ENCODE measurements at regions not wholly inside any gene's neighbourhood (a gene's known extent, or its start where the extent isn't known, plus 50 kb on each side); places are given as distances from the start of the nearest gene placed in this dataset.
"Not testable (repeated sequence)": the region's sequence is repeated elsewhere in the genome, so short reads cannot be mapped to it uniquely, and the experiment has no call there.

- DNase-seq (ENCODE audit: low spot score), result no peak
- in situ Hi-C loops (cut with HindIII; ENCODE audit: low sequenced_read_pairs), result no loop called here
These were observed 917.4 kb upstream of the ACO1 start for GRCh38 chr9:31467075-31467474.

- in situ Hi-C loops (cut with HindIII; ENCODE audit: low sequenced_read_pairs), result no loop called here
These were observed 914.4 kb upstream of the ACO1 start for GRCh38 chr9:31470051-31470450.

GRCh38 chr9:31471010-31471409 is 913.4 kb upstream of the ACO1 start:
- in situ Hi-C loops (cut with HindIII; ENCODE audit: low sequenced_read_pairs), result no loop called here
- no peak for DNase-seq (ENCODE audit: low spot score)

More at GRCh38 chr9:31470051-31470450, 914.4 kb upstream of the ACO1 start:
- DNase-seq (ENCODE audit: low spot score), result no peak

GRCh38 chr9:31486630-31487029 is 897.8 kb upstream of the ACO1 start:
- in situ Hi-C loops (cut with HindIII; ENCODE audit: low sequenced_read_pairs), result no loop called here
- no peak for DNase-seq (ENCODE audit: low spot score)

- in situ Hi-C loops (cut with HindIII; ENCODE audit: low sequenced_read_pairs), result no loop called here
- DNase-seq (ENCODE audit: low spot score), result no peak
These were observed 893.8 kb upstream of the ACO1 start for GRCh38 chr9:31490551-31491106.

GRCh38 chr9:31492229-31492628 is 892.2 kb upstream of the ACO1 start:
- in situ Hi-C loops (cut with HindIII; ENCODE audit: low sequenced_read_pairs), result no loop called here
- no peak for DNase-seq (ENCODE audit: low spot score)

GRCh38 chr9:31500422-31500821 is 884.0 kb upstream of the ACO1 start:
- in situ Hi-C loops (cut with HindIII; ENCODE audit: low sequenced_read_pairs), result no loop called here
- no peak for DNase-seq (ENCODE audit: low spot score)

- no peak for DNase-seq (ENCODE audit: low spot score)
- in situ Hi-C loops (cut with HindIII; ENCODE audit: low sequenced_read_pairs), result no loop called here
These were observed 865.4 kb upstream of the ACO1 start for GRCh38 chr9:31519011-31519410.

GRCh38 chr9:31519424-31519823 is 865.0 kb upstream of the ACO1 start:
- no peak for DNase-seq (ENCODE audit: low spot score)
- in situ Hi-C loops (cut with HindIII; ENCODE audit: low sequenced_read_pairs), result no loop called here

GRCh38 chr9:31519826-31520225 is 864.6 kb upstream of the ACO1 start:
- DNase-seq (ENCODE audit: low spot score), result no peak
- in situ Hi-C loops (cut with HindIII; ENCODE audit: low sequenced_read_pairs), result no loop called here

GRCh38 chr9:31520301-31521085 is 864.0 kb upstream of the ACO1 start:
- DNase-seq (ENCODE audit: low spot score), result no peak
- in situ Hi-C loops (cut with HindIII; ENCODE audit: low sequenced_read_pairs), result no loop called here

- in situ Hi-C loops (cut with HindIII; ENCODE audit: low sequenced_read_pairs), result no loop called here
- DNase-seq (ENCODE audit: low spot score), result no peak
These were observed 848.8 kb upstream of the ACO1 start for GRCh38 chr9:31535651-31536050.

- in situ Hi-C loops (cut with HindIII; ENCODE audit: low sequenced_read_pairs), result no loop called here
- no peak for DNase-seq (ENCODE audit: low spot score)
These were observed 848.0 kb upstream of the ACO1 start for GRCh38 chr9:31536471-31536870.

GRCh38 chr9:31541721-31542281 is 842.6 kb upstream of the ACO1 start:
- no peak for DNase-seq (ENCODE audit: low spot score)
- in situ Hi-C loops (cut with HindIII; ENCODE audit: low sequenced_read_pairs), result no loop called here

GRCh38 chr9:31542384-31543055 is 841.9 kb upstream of the ACO1 start:
- no peak for DNase-seq (ENCODE audit: low spot score)
- in situ Hi-C loops (cut with HindIII; ENCODE audit: low sequenced_read_pairs), result no loop called here

GRCh38 chr9:31554941-31555340 is 829.5 kb upstream of the ACO1 start:
- in situ Hi-C loops (cut with HindIII; ENCODE audit: low sequenced_read_pairs), result no loop called here
- no peak for DNase-seq (ENCODE audit: low spot score)

GRCh38 chr9:31556667-31557463 is 827.6 kb upstream of the ACO1 start:
- in situ Hi-C loops (cut with HindIII; ENCODE audit: low sequenced_read_pairs), result no loop called here
- no peak for DNase-seq (ENCODE audit: low spot score)

- DNase-seq (ENCODE audit: low spot score); in situ Hi-C loops (cut with HindIII; ENCODE audit: low sequenced_read_pairs): not testable (repeated sequence)
These were observed 812.3 kb upstream of the ACO1 start for GRCh38 chr9:31572190-31572589.

GRCh38 chr9:31573561-31573960 is 810.9 kb upstream of the ACO1 start:
- no peak for DNase-seq (ENCODE audit: low spot score)
- in situ Hi-C loops (cut with HindIII; ENCODE audit: low sequenced_read_pairs), result no loop called here

Data from G401 (cell line).